Endothelial cell of umbilical vein (primary cell): ENCODE measurements at regions not wholly inside any gene's neighbourhood (a gene's known extent, or its start where the extent isn't known, plus 50 kb on each side); places are given as distances from the start of the nearest gene placed in this dataset.
"Not testable (repeated sequence)": the region's sequence is repeated elsewhere in the genome, so short reads cannot be mapped to it uniquely, and the experiment has no call there.

Source experiments
- BruUV-seq: library from RNA; stranded (reverse); fragments of 400-500 nt; replicated peaks from 2 replicates; lab custom pipeline; 2021; lab: Mats Ljungman, UMichigan
- CTCF ChIA-PET: fragments of 300-600, 350-600 bp; sonication (Branson Sonifier 250); formaldehyde crosslinking; loops from one replicate; lab custom pipeline; 2021; ENCODE audit warnings: antibody characterized with exemption, inconsistent platforms; lab: Charles Lee
- POLR2A ChIA-PET: fragments of 300-600, 350-600 bp; sonication (Branson Sonifier 250); formaldehyde crosslinking; loops from one replicate; lab custom pipeline; 2021; ENCODE audit warnings: antibody characterized with exemption, inconsistent platforms; lab: Charles Lee
- DNase-seq: peaks from one replicate; pipeline ENCODE4 v3.0.0-alpha.2; 2011; ENCODE audit warnings: low read depth, low spot score
- FAIRE-seq: peaks from 2 replicates; lab custom pipeline; 2011; peaks lifted over from hg19 to GRCh38; lab: Jason Lieb, UNC
- H2AFZ ChIP-seq: 2 replicates; pipeline ENCODE4 v1.6.0; 2012; ENCODE audit warnings: low read depth, low read length, control low read depth, inconsistent platforms
- H3K27ac ChIP-seq: 2 replicates; pipeline ENCODE4 v1.5.1; 2011; ENCODE audit warnings: low read depth, mild to moderate bottlenecking, control low read depth, low read length, moderate library complexity; ENCODE audit not compliant: insufficient read depth
- H3K27me3 ChIP-seq, 2 experiments: 2 replicates each; pipeline versions ENCODE4 v1.6.0 to v1.6.1; 2011; ENCODE audit warnings: low read length in 2 of 2, mixed read lengths in 1 of 2; ENCODE audit not compliant: control insufficient read depth in 2 of 2, insufficient read depth in 2 of 2
- H3K36me3 ChIP-seq, 2 experiments: 2 replicates in 1 of 2; 3 replicates in 1 of 2; pipeline ENCODE4 v1.5.1; 2011; ENCODE audit warnings: low read length in 2 of 2, mild to moderate bottlenecking in 1 of 2, moderate library complexity in 1 of 2; ENCODE audit not compliant: control insufficient read depth in 2 of 2, insufficient read depth in 2 of 2; ENCODE audit errors: extremely low read depth in 1 of 2
- H3K4me1 ChIP-seq: 3 replicates; pipeline ENCODE4 v1.5.1; 2011; ENCODE audit warnings: mild to moderate bottlenecking, low read length; ENCODE audit not compliant: control insufficient read depth, insufficient read depth; ENCODE audit errors: extremely low read depth
- H3K4me2 ChIP-seq: 2 replicates; pipeline ENCODE4 v1.6.1; 2011; ENCODE audit warnings: low read length, control low read depth, mixed read lengths; ENCODE audit not compliant: insufficient read depth
- H3K4me3 ChIP-seq, 3 experiments: fragments of 200-600 bp in 1 of 3; sonication (generic), shearing (Covaris generic) in 1 of 3; replicated peaks in 1 of 3; 2 replicates each; pipeline ENCODE4 v1.5.1; 2011 to 2016; ENCODE audit warnings: control low read depth in 3 of 3, low read length in 3 of 3, mild to moderate bottlenecking in 2 of 3, inconsistent platforms in 1 of 3, low read depth in 1 of 3, moderate library complexity in 1 of 3; ENCODE audit not compliant: insufficient read depth in 1 of 3
- H3K79me2 ChIP-seq: 2 replicates; pipeline ENCODE4 v1.6.0; 2012; ENCODE audit warnings: low read length, inconsistent platforms; ENCODE audit not compliant: control insufficient read depth, insufficient read depth
- H3K9ac ChIP-seq: replicated peaks from 2 replicates; pipeline ENCODE3; 2011; ENCODE audit warnings: low read length, control low read depth; ENCODE audit not compliant: insufficient read depth; ENCODE audit errors: extremely low read depth
- H3K9me1 ChIP-seq: replicated peaks from 3 replicates; pipeline ENCODE4 v1.6.0; 2011; ENCODE audit warnings: mild to moderate bottlenecking, low read length; ENCODE audit not compliant: control insufficient read depth, insufficient read depth; ENCODE audit errors: extremely low read depth
- H3K9me3 ChIP-seq: replicated peaks from 2 replicates; pipeline ENCODE4 v1.5.1; 2012; ENCODE audit warnings: low read length, inconsistent platforms; ENCODE audit not compliant: control insufficient read depth, insufficient read depth
- H4K20me1 ChIP-seq: replicated peaks from 2 replicates; pipeline ENCODE3; 2011; ENCODE audit warnings: mild to moderate bottlenecking, low read length; ENCODE audit not compliant: control insufficient read depth, insufficient read depth; ENCODE audit errors: extremely low read depth
- EZH2 ChIP-seq: IDR thresholded peaks from 2 replicates; pipeline ENCODE4 v1.6.1; 2012; ENCODE audit warnings: borderline replicate concordance, low read depth, mild to moderate bottlenecking, moderate library complexity, low read length, inconsistent platforms; ENCODE audit not compliant: severe bottlenecking
- FOS ChIP-seq: IDR thresholded peaks from 2 replicates; pipeline ENCODE4 v1.6.1; 2011; ENCODE audit warnings: mild to moderate bottlenecking, low read length, moderate library complexity, borderline replicate concordance; ENCODE audit not compliant: insufficient read depth
- GATA2 ChIP-seq: IDR thresholded peaks from 2 replicates; pipeline ENCODE4 v1.7.0; 2011; ENCODE audit warnings: low read depth, mild to moderate bottlenecking, moderate library complexity, mixed read lengths, low read length; ENCODE audit not compliant: insufficient read length, insufficient read depth
- JUN ChIP-seq: IDR thresholded peaks from 2 replicates; pipeline ENCODE4 v1.6.1; 2011; ENCODE audit warnings: borderline replicate concordance, low read depth; ENCODE audit not compliant: insufficient read length, insufficient read depth
- MYC ChIP-seq: IDR thresholded peaks from one replicate; pipeline ENCODE4 v1.6.1; 2011; ENCODE audit warnings: mild to moderate bottlenecking, low read depth, low read length
- POLR2A ChIP-seq: IDR thresholded peaks from 2 replicates; pipeline ENCODE4 v1.6.1; 2012; ENCODE audit warnings: low read depth, mild to moderate bottlenecking, control low read depth, low read length
- POLR2AphosphoS5 ChIP-seq: IDR thresholded peaks from 2 replicates; pipeline ENCODE4 v1.6.1; 2012; ENCODE audit warnings: low read depth, mild to moderate bottlenecking, control low read depth, low read length, moderate library complexity; ENCODE audit not compliant: insufficient read depth
- dilution Hi-C: fragments of 300-500 bp; cut with MboI; formaldehyde crosslinking; loops from one replicate; pipeline ENCODE4 v1.15.0; 2019; ENCODE audit warnings: low sequenced_read_pairs; ENCODE audit not compliant: extremely low pct_ligation_motif_present
- intact Hi-C: fragments of 100-400 bp; cut with micrococcal nuclease; formaldehyde crosslinking; loops from one replicate; pipeline ENCODE4 v1.10.0; 2022
- TF ChIP-seq, protein P1 (sequence below): IDR thresholded peaks from 2 replicates; pipeline ENCODE4 v1.6.1; 2011; ENCODE audit not compliant: insufficient read depth, insufficient read length
- TF ChIP-seq, protein P2 (sequence below), 2 donors: IDR thresholded peaks; 1 replicate in 1 of 2; 2 replicates in 1 of 2; pipeline ENCODE4 v1.5.1; 2011; ENCODE audit warnings: low read length in 2 of 2, mild to moderate bottlenecking in 2 of 2, moderate library complexity in 2 of 2, control low read depth in 1 of 2, inconsistent platforms in 1 of 2, low read depth in 1 of 2; ENCODE audit not compliant: insufficient read depth in 1 of 2; ENCODE audit errors: extremely low read depth in 1 of 2

- H2AFZ ChIP-seq: no peak overlapping the region
- ChIA-PET POLR2A (no interaction called here), CTCF (no interaction called here)
- H3K9me3 ChIP-seq: peaks cover 5% of the 10 kb centered on the region
- H3K36me3 ChIP-seq: no peaks in the 10 kb centered on the region
- H3K4me1 ChIP-seq: no peaks in the 10 kb centered on the region
- no peak overlapping the region for H3K4me3 ChIP-seq
- H3K27ac ChIP-seq: no peak overlapping the region
- H3K79me2 ChIP-seq: no peaks in the 10 kb centered on the region
- DNase-seq (no peak), FAIRE-seq (no peak)
- intact Hi-C loops (no loop called here), dilution Hi-C loops (no loop called here)
- H3K4me2 ChIP-seq: no peak overlapping the region
- H4K20me1 ChIP-seq: no peaks in the 10 kb centered on the region
- H3K9me1 ChIP-seq: no peaks in the 10 kb centered on the region
- H3K9ac ChIP-seq: no peak overlapping the region
- TF ChIP-seq JUN (no peak), FOS (no peak), POLR2AphosphoS5 (no peak), POLR2A (no peak), MYC (no peak), GATA2 (no peak), EZH2 (no peak)
- TF ChIP-seq, protein P1, sequence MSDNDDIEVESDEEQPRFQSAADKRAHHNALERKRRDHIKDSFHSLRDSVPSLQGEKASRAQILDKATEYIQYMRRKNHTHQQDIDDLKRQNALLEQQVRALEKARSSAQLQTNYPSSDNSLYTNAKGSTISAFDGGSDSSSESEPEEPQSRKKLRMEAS: no peak
- TF ChIP-seq, protein P2, sequence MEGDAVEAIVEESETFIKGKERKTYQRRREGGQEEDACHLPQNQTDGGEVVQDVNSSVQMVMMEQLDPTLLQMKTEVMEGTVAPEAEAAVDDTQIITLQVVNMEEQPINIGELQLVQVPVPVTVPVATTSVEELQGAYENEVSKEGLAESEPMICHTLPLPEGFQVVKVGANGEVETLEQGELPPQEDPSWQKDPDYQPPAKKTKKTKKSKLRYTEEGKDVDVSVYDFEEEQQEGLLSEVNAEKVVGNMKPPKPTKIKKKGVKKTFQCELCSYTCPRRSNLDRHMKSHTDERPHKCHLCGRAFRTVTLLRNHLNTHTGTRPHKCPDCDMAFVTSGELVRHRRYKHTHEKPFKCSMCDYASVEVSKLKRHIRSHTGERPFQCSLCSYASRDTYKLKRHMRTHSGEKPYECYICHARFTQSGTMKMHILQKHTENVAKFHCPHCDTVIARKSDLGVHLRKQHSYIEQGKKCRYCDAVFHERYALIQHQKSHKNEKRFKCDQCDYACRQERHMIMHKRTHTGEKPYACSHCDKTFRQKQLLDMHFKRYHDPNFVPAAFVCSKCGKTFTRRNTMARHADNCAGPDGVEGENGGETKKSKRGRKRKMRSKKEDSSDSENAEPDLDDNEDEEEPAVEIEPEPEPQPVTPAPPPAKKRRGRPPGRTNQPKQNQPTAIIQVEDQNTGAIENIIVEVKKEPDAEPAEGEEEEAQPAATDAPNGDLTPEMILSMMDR (IDR thresholded peaks at IDR 0.05; ENCODE audit: extremely low read depth in 1 of 2, insufficient read depth in 1 of 2, low read depth in 1 of 2, low read length in 2 of 2): no peak
- H3K27me3 ChIP-seq: no peaks in the 10 kb centered on the region
- no TSS peak for BruUV-seq
Measured at GRCh38 chr6:86407128-86407527, 530.2 kb upstream of the HTR1E start.

GRCh38 chr6:86392850-86393249, 544.5 kb upstream of the HTR1E start:
- H4K20me1 ChIP-seq, DNase-seq, H3K9ac ChIP-seq, H3K79me2 ChIP-seq, H3K4me3 ChIP-seq, H3K4me2 ChIP-seq, H3K27me3 ChIP-seq, H3K9me3 ChIP-seq, intact Hi-C loops, H3K4me1 ChIP-seq, BruUV-seq, H3K27ac ChIP-seq, CTCF ChIA-PET, H2AFZ ChIP-seq, dilution Hi-C loops, H3K9me1 ChIP-seq, FAIRE-seq, POLR2A ChIA-PET, H3K36me3 ChIP-seq: not testable (repeated sequence)
